ENCODE measurements at regions not wholly inside any gene's neighbourhood (a gene's known extent, or its start where the extent isn't known, plus 50 kb on each side); places are given as distances from the start of the nearest gene placed in this dataset.

DNA sequence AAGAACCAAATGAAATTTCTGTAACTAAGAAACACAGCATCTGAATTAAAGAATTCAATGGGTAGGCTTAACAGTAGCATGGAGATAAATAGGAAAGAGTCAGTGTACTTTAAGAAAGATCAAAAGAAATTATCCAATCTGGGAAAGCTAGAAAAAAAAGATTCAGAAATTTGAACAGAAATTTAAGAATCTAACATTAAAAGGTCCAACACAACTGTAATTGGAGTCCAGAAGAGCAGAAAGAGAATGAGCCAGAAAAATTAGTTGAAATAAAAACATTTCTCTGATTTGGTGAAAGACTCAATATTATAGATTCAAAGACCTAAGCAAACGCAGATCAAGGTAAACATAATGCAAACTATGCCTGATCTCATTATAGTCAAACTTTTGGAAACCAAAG lies 187.1 kb downstream of the C3orf38 start:
- no peak for ATAC-seq
- 83% methylated on average over 1 of the region's 1 CpG for WGBS
- no peaks in the 10 kb centered on the region for H3K4me1 ChIP-seq (ENCODE audit: control insufficient read depth, insufficient read depth, low read length)

DNA sequence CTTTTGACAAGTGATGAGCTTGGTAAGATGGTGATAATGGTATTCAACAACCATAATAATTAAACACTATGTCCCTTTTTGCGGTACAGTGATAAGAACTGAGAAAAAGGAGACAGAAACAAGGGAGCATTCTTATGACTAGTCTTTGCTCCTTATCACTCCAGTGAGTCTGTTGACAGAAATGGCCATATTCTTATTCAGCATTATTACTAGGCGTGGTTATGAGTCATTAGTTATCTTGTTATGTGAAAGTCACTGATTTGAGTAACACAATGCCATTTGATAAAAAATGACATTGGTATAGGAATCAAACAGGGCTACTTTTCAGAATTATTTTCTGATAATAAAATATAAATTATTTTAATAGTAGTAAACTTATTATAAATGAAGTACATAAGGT lies 193.5 kb downstream of the C3orf38 start:
- ATAC-seq (no peak), DNase-seq (no peak)
- no peaks in the 10 kb centered on the region for H3K27me3 ChIP-seq (ENCODE audit: control insufficient read depth, insufficient read depth)
- intact Hi-C loops (cut with DNase I), result no loop called here
- no peak overlapping the region for H3K27ac ChIP-seq (ENCODE audit: low read length)
- H3K4me3 ChIP-seq (ENCODE audit: low read length), result no peak overlapping the region
- no peaks in the 10 kb centered on the region for H3K9me3 ChIP-seq (ENCODE audit: control insufficient read depth, low read length)
- H3K4me1 ChIP-seq (ENCODE audit: control insufficient read depth, insufficient read depth, low read length), result no peaks in the 10 kb centered on the region
- 65% methylated on average over 2 of the region's 2 CpGs for WGBS

More for the DNA sequence above, 187.1 kb downstream of the C3orf38 start:
- Histone ChIP-seq H3K27ac (ENCODE audit: low read length) (no peak overlapping the region), H3K9me3 (ENCODE audit: control insufficient read depth, low read length) (no peaks in the 10 kb centered on the region), H3K4me3 (ENCODE audit: low read length) (no peak overlapping the region), H3K27me3 (ENCODE audit: control insufficient read depth, insufficient read depth) (no peaks in the 10 kb centered on the region)
- intact Hi-C loops (cut with DNase I), result no loop called here
- DNase-seq, result no peak

DNA sequence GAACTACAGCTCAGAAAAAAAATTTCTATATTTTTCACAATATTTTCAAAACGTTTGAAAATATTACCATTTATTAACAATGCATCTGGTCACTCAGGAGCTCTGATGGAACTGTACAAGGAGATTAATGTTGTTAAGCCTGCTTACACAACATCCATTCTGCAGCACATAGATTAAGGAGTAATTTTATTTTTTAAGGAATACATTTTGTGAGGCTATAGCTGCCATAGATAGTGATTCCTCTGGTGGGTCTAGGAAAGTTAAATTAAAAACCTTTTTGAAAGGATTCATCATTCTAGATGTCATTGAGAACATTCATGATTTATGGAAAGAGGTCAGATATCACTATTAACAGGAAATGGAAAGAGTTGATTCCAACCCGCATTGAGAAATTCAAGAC lies 196.9 kb downstream of the C3orf38 start:
- no peak for DNase-seq
- WGBS, result 69% methylated on average over 2 of the region's 2 CpGs
- Histone ChIP-seq H3K4me1 (ENCODE audit: control insufficient read depth, insufficient read depth, low read length) (no peaks in the 10 kb centered on the region), H3K27ac (ENCODE audit: low read length) (no peak overlapping the region), H3K4me3 (ENCODE audit: low read length) (no peak overlapping the region), H3K9me3 (ENCODE audit: control insufficient read depth, low read length) (no peaks in the 10 kb centered on the region), H3K27me3 (ENCODE audit: control insufficient read depth, insufficient read depth) (no peaks in the 10 kb centered on the region)
- intact Hi-C loops (cut with DNase I), result no loop called here
- ATAC-seq, result no peak

DNA sequence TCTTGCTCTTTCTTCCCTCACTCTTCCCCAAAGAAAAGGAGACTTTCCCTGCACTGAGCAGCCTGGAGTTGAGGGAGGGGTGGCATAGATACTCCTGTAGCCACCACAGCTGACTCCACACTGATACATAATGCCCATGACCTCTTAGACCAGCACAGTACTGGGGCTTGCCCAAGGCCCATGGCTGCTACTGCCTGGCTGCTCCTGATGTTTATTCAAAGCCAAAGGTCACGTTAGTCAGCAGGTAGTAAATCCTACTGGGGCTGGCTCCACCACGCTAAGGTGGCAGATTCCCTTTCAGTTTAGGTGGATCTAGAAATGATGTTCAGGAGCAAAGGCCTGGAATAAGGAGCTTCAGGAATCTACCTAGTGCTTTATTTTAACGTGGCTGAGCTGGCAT lies 212.7 kb downstream of the C3orf38 start:
- H3K9me3 ChIP-seq (ENCODE audit: control insufficient read depth, low read length), result no peaks in the 10 kb centered on the region

DNA sequence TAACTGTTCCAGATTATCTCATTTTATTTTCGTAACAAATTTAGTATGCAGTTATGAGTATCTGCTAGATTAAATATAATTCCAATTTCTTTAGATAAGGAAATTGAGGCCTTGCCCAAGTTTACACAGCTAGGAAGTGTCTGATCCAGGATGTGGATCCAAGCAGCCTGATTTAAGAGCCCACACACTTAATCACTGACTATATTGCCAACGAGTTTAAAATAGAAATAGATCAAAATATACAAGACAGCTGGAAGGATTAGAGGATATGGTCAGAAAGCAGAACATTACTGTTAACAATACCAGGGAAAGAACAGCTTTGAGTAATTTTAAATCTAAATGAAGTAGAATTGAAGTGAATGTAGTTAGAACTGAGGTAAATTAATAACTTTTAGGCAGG lies 215.2 kb downstream of the C3orf38 start:
- Histone ChIP-seq H3K4me3 (ENCODE audit: low read length) (no peak overlapping the region), H3K27ac (ENCODE audit: low read length) (no peak overlapping the region), H3K27me3 (ENCODE audit: control insufficient read depth, insufficient read depth) (no peaks in the 10 kb centered on the region), H3K4me1 (ENCODE audit: control insufficient read depth, insufficient read depth, low read length) (no peaks in the 10 kb centered on the region), H3K9me3 (ENCODE audit: control insufficient read depth, low read length) (no peaks in the 10 kb centered on the region)
- no peak for ATAC-seq
- 35% methylated on average over 2 of the region's 2 CpGs for WGBS
- no peak for DNase-seq
- intact Hi-C loops (cut with DNase I), result no loop called here

More for the DNA sequence above, 212.7 kb downstream of the C3orf38 start:
- 58% methylated on average over 3 of the region's 3 CpGs for WGBS
- DNase-seq (no peak), ATAC-seq (no peak)
- no peaks in the 10 kb centered on the region for H3K27me3 ChIP-seq (ENCODE audit: control insufficient read depth, insufficient read depth)
- no peak overlapping the region for H3K27ac ChIP-seq (ENCODE audit: low read length)
- H3K4me1 ChIP-seq (ENCODE audit: control insufficient read depth, insufficient read depth, low read length), result no peaks in the 10 kb centered on the region
- intact Hi-C loops (cut with DNase I), result no loop called here
- no peak overlapping the region for H3K4me3 ChIP-seq (ENCODE audit: low read length)

DNA sequence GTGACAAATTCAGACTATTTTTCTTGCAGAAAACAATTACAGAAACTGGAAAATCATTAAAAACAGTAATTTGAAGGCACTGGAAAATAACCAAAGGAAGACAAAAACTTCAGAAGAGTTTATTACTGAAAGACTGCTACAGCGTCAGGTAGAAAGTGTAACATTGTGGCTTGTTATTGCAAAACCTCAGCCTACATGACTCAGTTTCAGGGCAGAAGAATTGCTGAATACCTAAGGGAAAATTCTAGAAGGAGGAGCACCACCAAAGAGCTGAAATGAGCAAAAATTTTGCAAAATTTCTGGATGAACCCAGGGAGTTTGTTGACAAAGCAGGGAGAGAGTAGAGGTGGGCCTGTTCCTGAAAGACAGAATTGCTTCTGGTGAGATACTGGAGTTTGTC lies 219.6 kb downstream of the C3orf38 start:
- 82% methylated on average over 1 of the region's 1 CpG for WGBS
- intact Hi-C loops (cut with DNase I), result no loop called here

DNA sequence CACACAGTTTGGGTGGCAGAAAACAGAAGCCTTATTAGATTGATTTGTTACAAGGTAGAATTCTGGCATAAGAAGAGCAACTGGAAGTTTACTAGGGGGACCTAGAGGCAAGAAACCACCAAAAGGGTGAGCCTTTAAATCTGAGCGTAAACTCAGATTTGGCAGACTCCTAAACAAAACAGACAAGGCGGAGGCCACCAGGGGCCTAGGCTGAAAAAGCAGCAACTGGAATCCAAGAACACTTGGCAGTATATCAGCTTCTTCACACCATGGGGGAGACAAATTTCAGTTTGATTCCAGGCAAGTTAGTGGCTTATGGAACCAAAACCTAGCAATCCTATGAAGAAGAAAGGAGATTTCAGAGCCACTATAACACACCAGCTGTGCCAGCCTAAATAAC lies 220.0 kb downstream of the C3orf38 start:
- ATAC-seq (peak in 1 of 2 donors; percentile 40), DNase-seq (peak in 1 of 3 donors; percentile 58)
- 65% methylated on average over 2 of the region's 2 CpGs for WGBS
- Histone ChIP-seq H3K9me3 (ENCODE audit: control insufficient read depth, low read length) (no peaks in the 10 kb centered on the region), H3K27ac (ENCODE audit: low read length) (no peak overlapping the region), H3K4me1 (ENCODE audit: control insufficient read depth, insufficient read depth, low read length) (no peaks in the 10 kb centered on the region), H3K27me3 (ENCODE audit: control insufficient read depth, insufficient read depth) (no peaks in the 10 kb centered on the region), H3K4me3 (ENCODE audit: low read length) (no peak overlapping the region)
- intact Hi-C loops (cut with DNase I), result no loop called here

More for the DNA sequence above, 219.6 kb downstream of the C3orf38 start:
- Histone ChIP-seq H3K27me3 (ENCODE audit: control insufficient read depth, insufficient read depth) (no peaks in the 10 kb centered on the region), H3K4me3 (ENCODE audit: low read length) (no peak overlapping the region), H3K9me3 (ENCODE audit: control insufficient read depth, low read length) (no peaks in the 10 kb centered on the region), H3K27ac (ENCODE audit: low read length) (no peak overlapping the region), H3K4me1 (ENCODE audit: control insufficient read depth, insufficient read depth, low read length) (no peaks in the 10 kb centered on the region)
- DNase-seq, result no peak
- no peak for ATAC-seq

DNA sequence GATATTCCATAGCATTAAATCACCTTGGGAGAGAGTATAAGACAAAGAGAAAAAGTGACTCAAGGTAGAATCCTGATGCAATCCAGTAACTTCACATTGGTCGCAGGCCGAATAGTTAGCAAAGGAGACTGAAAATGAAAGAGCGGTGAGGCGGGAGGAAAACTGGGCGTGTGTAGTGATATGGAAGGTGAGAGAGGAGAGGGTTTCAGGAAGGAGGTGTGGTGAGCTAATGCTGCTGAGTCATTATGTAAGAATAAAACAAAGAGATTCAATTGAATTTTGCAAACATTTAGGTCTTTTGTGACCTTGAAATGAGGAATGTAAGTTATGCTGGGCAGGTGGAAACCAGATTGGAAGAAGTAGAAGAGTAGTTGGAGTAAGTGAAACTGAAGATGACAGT lies 235.3 kb downstream of the C3orf38 start:
- H3K27me3 ChIP-seq (ENCODE audit: control insufficient read depth, insufficient read depth), result no peaks in the 10 kb centered on the region
- no peaks in the 10 kb centered on the region for H3K4me1 ChIP-seq (ENCODE audit: control insufficient read depth, insufficient read depth, low read length)
- intact Hi-C loops (cut with DNase I), result no loop called here
- no peak overlapping the region for H3K4me3 ChIP-seq (ENCODE audit: low read length)
- no peak for ATAC-seq
- WGBS, result 74% methylated on average over 5 of the region's 5 CpGs
- DNase-seq, result no peak
- no peaks in the 10 kb centered on the region for H3K9me3 ChIP-seq (ENCODE audit: control insufficient read depth, low read length)
- H3K27ac ChIP-seq (ENCODE audit: low read length), result no peak overlapping the region

DNA sequence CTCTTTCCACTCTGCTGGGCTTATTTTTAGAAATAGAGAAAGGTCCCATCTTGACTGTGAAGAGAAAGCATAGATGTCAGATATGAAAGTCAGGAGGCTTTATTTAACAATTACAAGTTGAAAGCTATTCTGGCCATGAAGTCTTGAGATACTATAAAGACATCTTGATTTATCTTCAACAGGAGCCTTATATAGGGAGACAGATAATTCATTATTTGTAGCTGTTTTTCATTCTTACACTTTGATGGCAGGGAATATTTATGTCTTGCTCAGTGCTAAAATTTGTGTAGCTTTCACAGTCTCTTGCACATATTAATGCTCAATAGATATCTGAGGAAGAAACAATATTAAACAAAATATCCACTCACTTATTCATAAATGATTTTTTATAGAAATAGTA lies 248.8 kb downstream of the C3orf38 start:
- Histone ChIP-seq H3K4me3 (ENCODE audit: low read length) (no peak overlapping the region), H3K27ac (ENCODE audit: low read length) (no peak overlapping the region), H3K9me3 (ENCODE audit: control insufficient read depth, low read length) (no peaks in the 10 kb centered on the region), H3K27me3 (ENCODE audit: control insufficient read depth, insufficient read depth) (no peaks in the 10 kb centered on the region), H3K4me1 (ENCODE audit: control insufficient read depth, insufficient read depth, low read length) (no peaks in the 10 kb centered on the region)
- ATAC-seq, result no peak
- no peak for DNase-seq
- intact Hi-C loops (cut with DNase I), result no loop called here

DNA sequence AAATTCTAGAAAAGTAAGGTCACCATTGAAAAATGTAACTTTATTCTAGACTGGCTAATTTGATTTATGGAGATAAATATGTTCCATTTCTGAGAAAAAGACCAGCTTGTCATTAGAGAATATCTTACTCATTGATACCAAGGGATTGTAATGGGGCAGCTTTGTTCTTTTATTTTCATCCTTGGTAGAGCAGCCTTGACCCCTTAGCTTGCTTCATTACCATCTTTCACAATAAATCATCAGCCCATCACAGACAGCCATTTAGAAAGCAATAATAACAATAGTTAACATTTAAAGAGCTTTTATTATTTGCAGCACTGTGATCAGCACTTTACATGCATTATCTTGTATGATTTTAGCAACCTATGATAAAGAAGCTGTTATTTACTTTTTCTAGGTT lies 253.6 kb downstream of the C3orf38 start:
- Histone ChIP-seq H3K4me3 (ENCODE audit: low read length) (no peak overlapping the region), H3K27me3 (ENCODE audit: control insufficient read depth, insufficient read depth) (no peaks in the 10 kb centered on the region), H3K27ac (ENCODE audit: low read length) (no peak overlapping the region), H3K9me3 (ENCODE audit: control insufficient read depth, low read length) (no peaks in the 10 kb centered on the region), H3K4me1 (ENCODE audit: control insufficient read depth, insufficient read depth, low read length) (no peaks in the 10 kb centered on the region)
- ATAC-seq (no peak), DNase-seq (no peak)
- intact Hi-C loops (cut with DNase I), result no loop called here

DNA sequence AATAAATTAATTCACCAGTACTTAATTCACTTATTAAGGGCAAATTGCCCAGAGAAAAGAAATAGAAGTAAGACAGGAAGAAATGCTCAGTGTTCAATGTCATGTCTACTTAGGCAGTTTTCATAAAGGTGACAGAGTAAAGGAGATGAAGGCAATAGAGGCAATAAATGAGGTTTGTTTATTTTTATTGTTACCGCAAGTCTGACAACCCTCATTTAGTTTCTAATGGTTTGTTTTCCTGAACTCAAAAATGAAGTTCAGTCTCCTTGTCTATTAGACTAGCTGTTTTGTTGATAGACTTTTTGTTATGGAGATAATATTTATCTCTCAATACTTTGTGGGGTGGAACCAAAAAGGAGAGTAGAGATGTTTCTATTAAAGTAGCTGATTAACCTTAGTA lies 258.3 kb downstream of the C3orf38 start:
- DNase-seq, result no peak
- intact Hi-C loops (cut with DNase I), result no loop called here
- no peak for ATAC-seq
- WGBS, result 91% methylated on average over 1 of the region's 1 CpG
- H3K9me3 ChIP-seq (ENCODE audit: control insufficient read depth, low read length), result no peaks in the 10 kb centered on the region
- H3K4me1 ChIP-seq (ENCODE audit: control insufficient read depth, insufficient read depth, low read length), result no peaks in the 10 kb centered on the region
- H3K4me3 ChIP-seq (ENCODE audit: low read length), result no peak overlapping the region
- no peaks in the 10 kb centered on the region for H3K27me3 ChIP-seq (ENCODE audit: control insufficient read depth, insufficient read depth)
- no peak overlapping the region for H3K27ac ChIP-seq (ENCODE audit: low read length)

DNA sequence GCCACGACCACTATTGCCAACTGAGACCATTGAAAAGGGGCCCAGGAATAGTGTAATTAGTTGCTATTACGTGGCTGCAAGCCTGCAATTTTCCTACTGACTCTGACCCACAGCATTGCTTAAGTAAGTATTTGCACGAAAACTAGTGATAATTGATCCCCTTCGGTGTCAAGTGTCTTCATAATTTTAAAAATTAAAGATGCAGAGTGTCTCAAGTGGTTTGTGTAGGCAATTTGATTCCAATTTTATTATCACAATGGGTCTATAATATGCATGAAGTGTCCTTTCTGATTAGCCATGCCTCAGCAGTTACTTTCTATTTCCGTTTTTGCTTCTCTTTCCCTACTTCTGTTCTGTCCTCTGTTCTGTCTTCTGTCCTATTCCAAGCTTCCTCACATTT lies 259.2 kb downstream of the C3orf38 start:
- DNase-seq (no peak), ATAC-seq (no peak)
- no peaks in the 10 kb centered on the region for H3K4me1 ChIP-seq (ENCODE audit: control insufficient read depth, insufficient read depth, low read length)
- WGBS, result 65% methylated on average over 5 of the region's 5 CpGs
- H3K4me3 ChIP-seq (ENCODE audit: low read length), result no peak overlapping the region
- no peaks in the 10 kb centered on the region for H3K9me3 ChIP-seq (ENCODE audit: control insufficient read depth, low read length)
- H3K27me3 ChIP-seq (ENCODE audit: control insufficient read depth, insufficient read depth), result no peaks in the 10 kb centered on the region
- intact Hi-C loops (cut with DNase I), result no loop called here
- H3K27ac ChIP-seq (ENCODE audit: low read length), result no peak overlapping the region
